ENCODE measurements at regions not wholly inside any gene's neighbourhood (a gene's known extent, or its start where the extent isn't known, plus 50 kb on each side); places are given as distances from the start of the nearest gene placed in this dataset.
"Not testable (repeated sequence)": the region's sequence is repeated elsewhere in the genome, so short reads cannot be mapped to it uniquely, and the experiment has no call there.

GRCh38 chr18:53918091-53918490, 306.4 kb downstream of the MBD2 start:
- no peak for DNase-seq

GRCh38 chr18:53911200-53911599, 313.3 kb downstream of the MBD2 start:
- no peak for DNase-seq

- peak; percentile 23 for DNase-seq
These were observed 314.8 kb downstream of the MBD2 start for GRCh38 chr18:53909668-53910067.

GRCh38 chr18:53907921-53908320, 316.5 kb downstream of the MBD2 start:
- DNase-seq: no peak

GRCh38 chr18:53906681-53907080, 317.8 kb downstream of the MBD2 start:
- DNase-seq: no peak

GRCh38 chr18:53894675-53895442, 329.6 kb downstream of the MBD2 start:
- DNase-seq: no peak

GRCh38 chr18:53887447-53887846, 337.0 kb downstream of the MBD2 start:
- no peak for DNase-seq

- DNase-seq: no peak
These were observed 338.4 kb downstream of the MBD2 start for GRCh38 chr18:53886058-53886457.

GRCh38 chr18:53883771-53884170, 340.7 kb downstream of the MBD2 start:
- no peak for DNase-seq

GRCh38 chr18:53874103-53874502, 350.4 kb downstream of the MBD2 start:
- DNase-seq: no peak

- DNase-seq: no peak
These were observed 359.7 kb downstream of the MBD2 start for GRCh38 chr18:53864770-53865169.

GRCh38 chr18:53862921-53863320, 361.5 kb downstream of the MBD2 start:
- DNase-seq: no peak

GRCh38 chr18:53861185-53861584, 363.3 kb downstream of the MBD2 start:
- DNase-seq: no peak

- no peak for DNase-seq
These were observed 364.7 kb downstream of the MBD2 start for GRCh38 chr18:53859764-53860163.

GRCh38 chr18:53850902-53851301, 373.6 kb downstream of the MBD2 start:
- no peak for DNase-seq

- DNase-seq: no peak
These were observed 380.7 kb downstream of the MBD2 start for GRCh38 chr18:53843763-53844162.

GRCh38 chr18:53843113-53843760, 381.2 kb downstream of the MBD2 start:
- no peak for DNase-seq

GRCh38 chr18:53838746-53839145, 385.7 kb downstream of the MBD2 start:
- no peak for DNase-seq

- DNase-seq: not testable (repeated sequence)
These were observed 403.3 kb downstream of the MBD2 start for GRCh38 chr18:53821141-53821540.

GRCh38 chr18:53819671-53820070, 404.8 kb downstream of the MBD2 start:
- DNase-seq: no peak

GRCh38 chr18:53819174-53819573, 405.3 kb downstream of the MBD2 start:
- DNase-seq: no peak

- DNase-seq: no peak
These were observed 406.2 kb downstream of the MBD2 start for GRCh38 chr18:53817976-53818950.

- no peak for DNase-seq
These were observed 424.3 kb downstream of the MBD2 start for GRCh38 chr18:53800171-53800570.
